PFSK-1 (cell line): ENCODE measurements at regions not wholly inside any gene's neighbourhood (a gene's known extent, or its start where the extent isn't known, plus 50 kb on each side); places are given as distances from the start of the nearest gene placed in this dataset.

Experiments used
- FOXP2 ChIP-seq: optimal IDR thresholded peaks from 2 replicates; pipeline ENCODE3; 2011; ENCODE audit warnings: borderline replicate concordance, control low read depth, inconsistent platforms; ENCODE audit not compliant: insufficient read depth; ENCODE audit errors: extremely low read length, extremely low read depth
- POLR2AphosphoS5 ChIP-seq: IDR thresholded peaks from 2 replicates; pipeline ENCODE4 v1.6.1; 2012; ENCODE audit warnings: low read depth, mild to moderate bottlenecking, control low read depth, low read length, moderate library complexity
- REST ChIP-seq, 2 experiments: IDR thresholded peaks; 2 replicates each; pipeline versions ENCODE4 v1.6.1 to v1.8.0; 2011 to 2012; ENCODE audit warnings: low read depth in 2 of 2, low read length in 2 of 2, control low read depth in 1 of 2, inconsistent platforms in 1 of 2, mild to moderate bottlenecking in 1 of 2, moderate library complexity in 1 of 2; ENCODE audit not compliant: insufficient read depth in 1 of 2
- SIN3A ChIP-seq: IDR thresholded peaks from 2 replicates; pipeline ENCODE4 v1.6.1; 2012; ENCODE audit warnings: mild to moderate bottlenecking, low read length, moderate library complexity, borderline replicate concordance; ENCODE audit not compliant: insufficient read depth
- TAF1 ChIP-seq: IDR thresholded peaks from 2 replicates; pipeline ENCODE4 v1.6.1; 2012; ENCODE audit warnings: low read length, control low read depth, borderline replicate concordance; ENCODE audit not compliant: insufficient read depth

- no peak for TF ChIP-seq POLR2AphosphoS5
- TF ChIP-seq TAF1 = no peak
- no peak for TF ChIP-seq SIN3A
- no peak for TF ChIP-seq FOXP2
- no peak for TF ChIP-seq REST (IDR thresholded peaks at IDR 0.05; ENCODE audit: insufficient read depth in 1 of 2, low read depth in 2 of 2, low read length in 2 of 2)
Observed at GRCh38 chr10:63752318-63752717, 231.1 kb downstream of the REEP3 start.

GRCh38 chr10:63753808-63754207 lies 232.6 kb downstream of the REEP3 start:
- TF ChIP-seq SIN3A (no peak), POLR2AphosphoS5 (no peak), TAF1 (no peak), FOXP2 (no peak), REST (IDR thresholded peaks at IDR 0.05; ENCODE audit: insufficient read depth in 1 of 2, low read depth in 2 of 2, low read length in 2 of 2) (no peak)

GRCh38 chr10:63755441-63755840 lies 234.2 kb downstream of the REEP3 start:
- no peak for TF ChIP-seq TAF1
- no peak for TF ChIP-seq REST (IDR thresholded peaks at IDR 0.05; ENCODE audit: insufficient read depth in 1 of 2, low read depth in 2 of 2, low read length in 2 of 2)
- TF ChIP-seq SIN3A = no peak
- no peak for TF ChIP-seq FOXP2
- no peak for TF ChIP-seq POLR2AphosphoS5

- TF ChIP-seq SIN3A (no peak), REST (IDR thresholded peaks at IDR 0.05; ENCODE audit: insufficient read depth in 1 of 2, low read depth in 2 of 2, low read length in 2 of 2) (no peak), FOXP2 (no peak), TAF1 (no peak), POLR2AphosphoS5 (no peak)
Observed at GRCh38 chr10:63757067-63757466, 235.9 kb downstream of the REEP3 start.

- no peak for TF ChIP-seq REST (IDR thresholded peaks at IDR 0.05; ENCODE audit: insufficient read depth in 1 of 2, low read depth in 2 of 2, low read length in 2 of 2)
- no peak for TF ChIP-seq TAF1
Observed at GRCh38 chr10:63758080-63758479, 236.9 kb downstream of the REEP3 start.
